Panc1 (cell line): ENCODE measurements at regions not wholly inside any gene's neighbourhood (a gene's known extent, or its start where the extent isn't known, plus 50 kb on each side); places are given as distances from the start of the nearest gene placed in this dataset.

ENCODE experiments used
- ATAC-seq: fragments of 200-7000 bp; cut with Tn5 transposase; 2 replicates; pipeline ENCODE4 v1.9.1; 2020; ENCODE audit warnings: mild to moderate bottlenecking, moderate library complexity
- BruUV-seq: library from RNA; stranded (reverse); fragments of 400-500 nt; replicated peaks from 2 replicates; lab custom pipeline; 2021; lab: Mats Ljungman, UMichigan
- CTCF ChIA-PET: fragments of 300-600 bp; sonication (Branson Sonifier 250); formaldehyde crosslinking; loops from one replicate; lab custom pipeline; 2022; ENCODE audit warnings: antibody characterized with exemption; lab: Charles Lee
- POLR2A ChIA-PET: fragments of 300-600 bp; sonication (Branson Sonifier 250); formaldehyde crosslinking; loops from one replicate; lab custom pipeline; 2022; ENCODE audit warnings: antibody characterized with exemption; lab: Charles Lee
- DNase-seq: peaks from one replicate; pipeline ENCODE4 v3.0.0-alpha.2; 2010; ENCODE audit warnings: low read depth, low spot score
- H3K27ac ChIP-seq: 2 replicates; pipeline ENCODE4 v1.5.1; 2011; ENCODE audit warnings: mild to moderate bottlenecking, low read length, inconsistent platforms
- H3K27me3 ChIP-seq: fragments of 200-500 bp; sonication (Bioruptor generic); 2 replicates; pipeline ENCODE4 v1.6.0; 2014; ENCODE audit warnings: low read length, inconsistent platforms; ENCODE audit not compliant: control insufficient read depth, insufficient read depth
- H3K36me3 ChIP-seq: fragments of 200-500 bp; sonication (Bioruptor generic); 2 replicates; pipeline ENCODE4 v1.5.1; 2014; ENCODE audit warnings: inconsistent platforms, mild to moderate bottlenecking, low read length, moderate library complexity; ENCODE audit not compliant: control insufficient read depth, insufficient read depth
- H3K4me1 ChIP-seq: 2 replicates; pipeline ENCODE4 v1.5.1; 2011; ENCODE audit warnings: inconsistent platforms, mild to moderate bottlenecking, low read length, moderate library complexity; ENCODE audit not compliant: control insufficient read depth, insufficient read depth
- H3K4me3 ChIP-seq, 2 experiments: 2 replicates each; pipeline ENCODE4 v1.5.1; 2011 to 2012; ENCODE audit warnings: low read depth in 2 of 2, low read length in 2 of 2, mild to moderate bottlenecking in 2 of 2, inconsistent platforms in 1 of 2, moderate library complexity in 1 of 2
- H3K9me3 ChIP-seq: fragments of 200-500 bp; sonication (Bioruptor generic); 2 replicates; pipeline ENCODE4 v1.5.1; 2014; ENCODE audit warnings: low read depth, mild to moderate bottlenecking, inconsistent platforms, low read length, moderate library complexity; ENCODE audit not compliant: control insufficient read depth, insufficient read depth
- POLR2AphosphoS5 ChIP-seq: IDR thresholded peaks from 2 replicates; pipeline ENCODE4 v1.6.1; 2012; ENCODE audit warnings: mild to moderate bottlenecking, low read depth, low read length, moderate library complexity
- SIN3A ChIP-seq: IDR thresholded peaks from 2 replicates; pipeline ENCODE4 v1.6.1; 2012; ENCODE audit warnings: low read depth, mild to moderate bottlenecking, low read length, moderate library complexity, borderline replicate concordance; ENCODE audit not compliant: insufficient read depth
- TCF7L2 ChIP-seq: IDR thresholded peaks from 2 replicates; pipeline ENCODE4 v1.6.1; 2011; ENCODE audit warnings: mild to moderate bottlenecking, low read depth, low read length, inconsistent platforms
- in situ Hi-C: cut with HindIII; loops from 2 replicates; pipeline ENCODE4 v1.10.0; 2016; ENCODE audit warnings: low sequenced_read_pairs, low pct_unique_long_range_greater_than_20kb
- intact Hi-C: fragments of 100-400 bp; cut with micrococcal nuclease; formaldehyde crosslinking; loops from one replicate; pipeline ENCODE4 v1.10.0; 2022; ENCODE audit not compliant: unreplicated experiment
- TF ChIP-seq, protein P1 (sequence below): fragments of 450-650 bp; IDR thresholded peaks from 2 replicates; pipeline ENCODE4 v1.5.1; 2017; ENCODE audit warnings: mild to moderate bottlenecking
- TF ChIP-seq, protein P2 (sequence below), 2 experiments: IDR thresholded peaks; 2 replicates each; pipeline ENCODE4 v1.6.1; 2011 to 2012; ENCODE audit warnings: low read depth in 2 of 2, control low read depth in 1 of 2, low read length in 1 of 2, mild to moderate bottlenecking in 1 of 2, moderate library complexity in 1 of 2; ENCODE audit not compliant: insufficient read depth in 1 of 2

DNA sequence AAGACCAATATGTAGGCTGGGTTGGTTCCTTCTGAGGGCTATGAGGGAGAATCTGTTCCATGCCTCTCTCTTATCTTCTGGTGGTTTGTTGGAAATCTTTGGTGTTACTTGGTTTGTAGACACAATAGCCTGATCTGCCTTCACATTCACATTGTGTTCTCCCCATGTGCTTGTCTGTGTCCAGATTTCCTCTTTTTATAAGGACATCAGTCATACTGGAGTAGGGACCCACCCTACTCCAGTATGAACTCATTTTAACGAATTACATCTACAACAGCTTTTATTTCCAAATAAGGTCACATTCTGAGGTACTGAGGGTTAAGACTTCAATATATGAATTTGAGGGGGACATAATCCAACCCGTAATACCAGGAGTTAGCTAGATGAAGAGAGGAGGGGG is 75.9 kb downstream of the DISP1 start:
- no TSS peak for BruUV-seq
- TF ChIP-seq SIN3A (no peak), TCF7L2 (no peak), POLR2AphosphoS5 (no peak)
- TF ChIP-seq, protein P1, sequence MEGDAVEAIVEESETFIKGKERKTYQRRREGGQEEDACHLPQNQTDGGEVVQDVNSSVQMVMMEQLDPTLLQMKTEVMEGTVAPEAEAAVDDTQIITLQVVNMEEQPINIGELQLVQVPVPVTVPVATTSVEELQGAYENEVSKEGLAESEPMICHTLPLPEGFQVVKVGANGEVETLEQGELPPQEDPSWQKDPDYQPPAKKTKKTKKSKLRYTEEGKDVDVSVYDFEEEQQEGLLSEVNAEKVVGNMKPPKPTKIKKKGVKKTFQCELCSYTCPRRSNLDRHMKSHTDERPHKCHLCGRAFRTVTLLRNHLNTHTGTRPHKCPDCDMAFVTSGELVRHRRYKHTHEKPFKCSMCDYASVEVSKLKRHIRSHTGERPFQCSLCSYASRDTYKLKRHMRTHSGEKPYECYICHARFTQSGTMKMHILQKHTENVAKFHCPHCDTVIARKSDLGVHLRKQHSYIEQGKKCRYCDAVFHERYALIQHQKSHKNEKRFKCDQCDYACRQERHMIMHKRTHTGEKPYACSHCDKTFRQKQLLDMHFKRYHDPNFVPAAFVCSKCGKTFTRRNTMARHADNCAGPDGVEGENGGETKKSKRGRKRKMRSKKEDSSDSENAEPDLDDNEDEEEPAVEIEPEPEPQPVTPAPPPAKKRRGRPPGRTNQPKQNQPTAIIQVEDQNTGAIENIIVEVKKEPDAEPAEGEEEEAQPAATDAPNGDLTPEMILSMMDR, result no peak
- TF ChIP-seq, protein P2, sequence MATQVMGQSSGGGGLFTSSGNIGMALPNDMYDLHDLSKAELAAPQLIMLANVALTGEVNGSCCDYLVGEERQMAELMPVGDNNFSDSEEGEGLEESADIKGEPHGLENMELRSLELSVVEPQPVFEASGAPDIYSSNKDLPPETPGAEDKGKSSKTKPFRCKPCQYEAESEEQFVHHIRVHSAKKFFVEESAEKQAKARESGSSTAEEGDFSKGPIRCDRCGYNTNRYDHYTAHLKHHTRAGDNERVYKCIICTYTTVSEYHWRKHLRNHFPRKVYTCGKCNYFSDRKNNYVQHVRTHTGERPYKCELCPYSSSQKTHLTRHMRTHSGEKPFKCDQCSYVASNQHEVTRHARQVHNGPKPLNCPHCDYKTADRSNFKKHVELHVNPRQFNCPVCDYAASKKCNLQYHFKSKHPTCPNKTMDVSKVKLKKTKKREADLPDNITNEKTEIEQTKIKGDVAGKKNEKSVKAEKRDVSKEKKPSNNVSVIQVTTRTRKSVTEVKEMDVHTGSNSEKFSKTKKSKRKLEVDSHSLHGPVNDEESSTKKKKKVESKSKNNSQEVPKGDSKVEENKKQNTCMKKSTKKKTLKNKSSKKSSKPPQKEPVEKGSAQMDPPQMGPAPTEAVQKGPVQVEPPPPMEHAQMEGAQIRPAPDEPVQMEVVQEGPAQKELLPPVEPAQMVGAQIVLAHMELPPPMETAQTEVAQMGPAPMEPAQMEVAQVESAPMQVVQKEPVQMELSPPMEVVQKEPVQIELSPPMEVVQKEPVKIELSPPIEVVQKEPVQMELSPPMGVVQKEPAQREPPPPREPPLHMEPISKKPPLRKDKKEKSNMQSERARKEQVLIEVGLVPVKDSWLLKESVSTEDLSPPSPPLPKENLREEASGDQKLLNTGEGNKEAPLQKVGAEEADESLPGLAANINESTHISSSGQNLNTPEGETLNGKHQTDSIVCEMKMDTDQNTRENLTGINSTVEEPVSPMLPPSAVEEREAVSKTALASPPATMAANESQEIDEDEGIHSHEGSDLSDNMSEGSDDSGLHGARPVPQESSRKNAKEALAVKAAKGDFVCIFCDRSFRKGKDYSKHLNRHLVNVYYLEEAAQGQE (IDR thresholded peaks at IDR 0.05; ENCODE audit: insufficient read depth in 1 of 2, low read depth in 2 of 2, low read length in 1 of 2), result no peak
- Histone ChIP-seq H3K27ac (no peak overlapping the region), H3K9me3 (no peaks in the 10 kb centered on the region), H3K36me3 (no peaks in the 10 kb centered on the region), H3K27me3 (no peaks in the 10 kb centered on the region), H3K4me1 (no peaks in the 10 kb centered on the region), H3K4me3 (no peak overlapping the region)
- in situ Hi-C loops, result no loop called here
- intact Hi-C loops, result no loop called here
- ChIA-PET CTCF (no interaction called here), POLR2A (interaction anchor here (0.6 kb wide), 1 partner anchor 652 kb away, joined by 6 read pairs; no protein-coding TSS in a partner anchor)
- no peak for DNase-seq
- ATAC-seq, result no peak

DNA sequence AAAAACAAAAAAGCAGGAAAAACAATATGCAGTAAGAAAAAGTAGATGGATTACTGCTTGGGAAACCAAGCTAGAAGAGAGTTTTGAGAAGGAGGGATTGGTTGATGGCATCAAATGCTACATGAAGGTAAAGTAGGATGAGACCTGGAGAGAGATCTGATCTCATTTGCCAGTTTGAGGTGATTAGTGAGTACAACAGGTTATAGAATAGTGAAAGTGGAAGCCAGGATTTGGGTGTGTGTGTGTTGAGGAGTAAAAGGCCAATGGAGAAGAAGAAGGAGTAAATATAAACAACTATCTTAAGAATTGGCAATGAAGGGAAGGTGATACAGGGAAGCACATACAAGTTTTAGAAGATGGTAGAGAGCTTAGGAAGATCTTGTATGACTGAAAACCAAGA is 76.7 kb downstream of the DISP1 start:
- in situ Hi-C loops (no loop called here), intact Hi-C loops (no loop called here)
- no peak for ATAC-seq
- CTCF ChIA-PET, result no interaction called here
- DNase-seq, result no peak
- BruUV-seq, result no TSS peak
- Histone ChIP-seq H3K36me3 (no peaks in the 10 kb centered on the region), H3K9me3 (no peaks in the 10 kb centered on the region), H3K4me3 (no peak overlapping the region), H3K4me1 (no peaks in the 10 kb centered on the region), H3K27ac (no peak overlapping the region), H3K27me3 (no peaks in the 10 kb centered on the region)
- TF ChIP-seq TCF7L2 (no peak), POLR2AphosphoS5 (no peak), SIN3A (no peak)
- TF ChIP-seq, protein P1, result no peak
- TF ChIP-seq, protein P2 (IDR thresholded peaks at IDR 0.05; ENCODE audit: insufficient read depth in 1 of 2, low read depth in 2 of 2, low read length in 1 of 2), result no peak
- POLR2A ChIA-PET, result no interaction called here
